ENCODE measurements at regions not wholly inside any gene's neighbourhood (a gene's known extent, or its start where the extent isn't known, plus 50 kb on each side); places are given as distances from the start of the nearest gene placed in this dataset.

DNA sequence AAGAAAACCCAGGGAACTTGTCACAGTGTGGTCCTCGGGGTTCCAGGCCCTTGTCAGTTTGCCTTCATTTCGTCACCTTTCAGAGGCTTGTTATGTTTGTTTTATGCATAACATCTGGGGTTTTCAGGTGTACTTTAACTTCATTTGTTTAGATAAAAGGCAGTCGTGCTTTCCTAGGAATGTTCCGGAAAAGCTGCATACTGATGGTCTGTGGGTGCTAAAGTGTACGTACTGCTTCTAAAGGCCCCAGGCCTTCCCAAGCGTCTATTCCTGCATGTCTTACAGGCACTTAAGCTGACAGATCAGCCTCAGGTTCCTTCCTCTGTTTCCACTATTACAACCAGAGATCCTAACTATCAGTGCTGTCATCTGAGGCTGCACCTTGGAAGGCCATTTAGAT is 95.6 kb upstream of the ANKH start:
- TF ChIP-seq, protein P1, sequence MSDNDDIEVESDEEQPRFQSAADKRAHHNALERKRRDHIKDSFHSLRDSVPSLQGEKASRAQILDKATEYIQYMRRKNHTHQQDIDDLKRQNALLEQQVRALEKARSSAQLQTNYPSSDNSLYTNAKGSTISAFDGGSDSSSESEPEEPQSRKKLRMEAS (IDR thresholded peaks at IDR 0.05): no peak
- TF ChIP-seq CREB1 (IDR thresholded peaks at IDR 0.05; ENCODE audit: low read depth): no peak
- no peak for TF ChIP-seq YY1 (IDR thresholded peaks at IDR 0.05; ENCODE audit: low read depth)
- no peak for TF ChIP-seq ZBTB7A (IDR thresholded peaks at IDR 0.05; ENCODE audit: low read depth)
- TF ChIP-seq FOXM1 (IDR thresholded peaks at IDR 0.05; ENCODE audit: borderline replicate concordance, low read depth): no peak
- TF ChIP-seq REST (IDR thresholded peaks at IDR 0.05; ENCODE audit: low read depth): no peak
- no peak for TF ChIP-seq RAD21 (IDR thresholded peaks at IDR 0.05; ENCODE audit: low read depth)
- TF ChIP-seq, protein P2, sequence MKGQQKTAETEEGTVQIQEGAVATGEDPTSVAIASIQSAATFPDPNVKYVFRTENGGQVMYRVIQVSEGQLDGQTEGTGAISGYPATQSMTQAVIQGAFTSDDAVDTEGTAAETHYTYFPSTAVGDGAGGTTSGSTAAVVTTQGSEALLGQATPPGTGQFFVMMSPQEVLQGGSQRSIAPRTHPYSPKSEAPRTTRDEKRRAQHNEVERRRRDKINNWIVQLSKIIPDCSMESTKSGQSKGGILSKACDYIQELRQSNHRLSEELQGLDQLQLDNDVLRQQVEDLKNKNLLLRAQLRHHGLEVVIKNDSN (IDR thresholded peaks at IDR 0.05): no peak
- no peak for TF ChIP-seq TEAD4 (IDR thresholded peaks at IDR 0.05)
- no peak for TF ChIP-seq EGR1 (IDR thresholded peaks at IDR 0.05)
- TF ChIP-seq NFIC (IDR thresholded peaks at IDR 0.05): no peak
- no peak for TF ChIP-seq TAF1 (IDR thresholded peaks at IDR 0.05; ENCODE audit: low read depth)
- TF ChIP-seq TCF12 (IDR thresholded peaks at IDR 0.05; ENCODE audit: low read depth): no peak
- no peak for TF ChIP-seq EP300 (IDR thresholded peaks at IDR 0.05; ENCODE audit: borderline replicate concordance)

DNA sequence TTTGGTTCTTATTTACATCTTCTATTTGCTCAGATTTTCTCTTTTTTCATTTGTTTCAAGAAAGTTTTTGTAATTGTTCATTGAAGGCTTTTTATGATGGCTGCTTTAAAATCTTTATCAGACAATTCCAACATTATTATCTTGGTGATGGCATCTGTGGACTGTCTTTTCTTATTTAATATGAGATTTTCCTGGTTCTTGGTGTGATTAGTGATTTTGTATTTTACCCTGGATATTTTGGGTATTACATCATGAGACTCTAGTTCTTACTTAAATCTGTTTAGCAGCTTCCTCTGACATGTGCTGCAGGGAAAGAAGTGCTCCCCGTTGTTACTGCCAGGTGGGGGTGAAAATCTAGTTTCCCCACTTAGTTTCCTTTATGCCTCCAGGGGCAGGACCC is 94.2 kb upstream of the ANKH start:
- no peak for TF ChIP-seq CREB1 (IDR thresholded peaks at IDR 0.05; ENCODE audit: low read depth)
- no peak for TF ChIP-seq TAF1 (IDR thresholded peaks at IDR 0.05; ENCODE audit: low read depth)
- TF ChIP-seq CEBPB (IDR thresholded peaks at IDR 0.05): no peak
- TF ChIP-seq FOXM1 (IDR thresholded peaks at IDR 0.05; ENCODE audit: borderline replicate concordance, low read depth): no peak
- TF ChIP-seq TEAD4 (IDR thresholded peaks at IDR 0.05): no peak
- no peak for TF ChIP-seq REST (IDR thresholded peaks at IDR 0.05; ENCODE audit: low read depth)
- TF ChIP-seq ZBTB7A (IDR thresholded peaks at IDR 0.05; ENCODE audit: low read depth): no peak
- TF ChIP-seq, protein P2 (IDR thresholded peaks at IDR 0.05): no peak
- no peak for TF ChIP-seq NFIC (IDR thresholded peaks at IDR 0.05)
- TF ChIP-seq YY1 (IDR thresholded peaks at IDR 0.05; ENCODE audit: low read depth): no peak

- TF ChIP-seq NFIC (IDR thresholded peaks at IDR 0.05) (no peak), TAF1 (IDR thresholded peaks at IDR 0.05; ENCODE audit: low read depth) (no peak), EGR1 (IDR thresholded peaks at IDR 0.05) (no peak), TCF12 (IDR thresholded peaks at IDR 0.05; ENCODE audit: low read depth) (no peak), TEAD4 (IDR thresholded peaks at IDR 0.05) (no peak)
- TF ChIP-seq, protein P2 (IDR thresholded peaks at IDR 0.05): no peak
Observed at GRCh38 chr5:14962604-14963003, 91.0 kb upstream of the ANKH start.

DNA sequence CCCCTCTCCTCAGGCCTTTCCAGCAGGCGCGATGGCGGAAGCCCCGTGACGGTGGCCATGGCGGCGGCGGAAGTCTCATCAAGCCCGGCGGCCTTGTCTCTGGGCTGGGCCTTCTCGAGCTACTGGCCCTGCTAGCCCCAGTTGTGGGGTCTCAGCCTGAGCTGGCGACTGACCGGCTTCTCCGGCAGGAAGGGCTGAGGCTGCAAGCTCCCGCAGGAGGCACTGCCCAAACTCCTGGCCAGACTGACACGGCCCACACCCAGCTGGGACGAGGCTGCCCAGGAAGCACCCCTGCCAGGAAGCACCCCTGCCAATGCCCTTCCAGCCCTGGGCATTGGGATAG is 88.5 kb upstream of the ANKH start:
- TF ChIP-seq ZBTB7A (IDR thresholded peaks at IDR 0.05; ENCODE audit: low read depth) (no peak), TEAD4 (IDR thresholded peaks at IDR 0.05) (no peak)

- TF ChIP-seq EP300 (IDR thresholded peaks at IDR 0.05; ENCODE audit: borderline replicate concordance) (no peak), CREB1 (IDR thresholded peaks at IDR 0.05; ENCODE audit: low read depth) (no peak), TAF1 (IDR thresholded peaks at IDR 0.05; ENCODE audit: low read depth) (no peak)
Observed at GRCh38 chr5:14959399-14960119, 88.0 kb upstream of the ANKH start.

GRCh38 chr5:14958188-14958587 is 86.6 kb upstream of the ANKH start:
- TF ChIP-seq TEAD4 (IDR thresholded peaks at IDR 0.05): no peak
- no peak for TF ChIP-seq EGR1 (IDR thresholded peaks at IDR 0.05)
- TF ChIP-seq REST (IDR thresholded peaks at IDR 0.05; ENCODE audit: low read depth): no peak
- no peak for TF ChIP-seq RAD21 (IDR thresholded peaks at IDR 0.05; ENCODE audit: low read depth)
- no peak for TF ChIP-seq CEBPB (IDR thresholded peaks at IDR 0.05)
- no peak for TF ChIP-seq TCF12 (IDR thresholded peaks at IDR 0.05; ENCODE audit: low read depth)
- TF ChIP-seq, protein P1 (IDR thresholded peaks at IDR 0.05): no peak
- no peak for TF ChIP-seq YY1 (IDR thresholded peaks at IDR 0.05; ENCODE audit: low read depth)
- no peak for TF ChIP-seq TAF1 (IDR thresholded peaks at IDR 0.05; ENCODE audit: low read depth)
- TF ChIP-seq EP300 (IDR thresholded peaks at IDR 0.05; ENCODE audit: borderline replicate concordance): no peak
- TF ChIP-seq CREB1 (IDR thresholded peaks at IDR 0.05; ENCODE audit: low read depth): no peak
- no peak for TF ChIP-seq ZBTB7A (IDR thresholded peaks at IDR 0.05; ENCODE audit: low read depth)

Measured in Ishikawa (cell line).